GM12878 (cell line): ENCODE measurements at regions not wholly inside any gene's neighbourhood (a gene's known extent, or its start where the extent isn't known, plus 50 kb on each side); places are given as distances from the start of the nearest gene placed in this dataset.

ENCODE experiments used
- CTCF ChIP-seq, 3 experiments: IDR thresholded peaks in 2 of 3; conservative IDR thresholded peaks in 1 of 3; 2 replicates each; pipeline ENCODE4 v1.5.1; 2011; ENCODE audit warnings: low read depth in 3 of 3, low read length in 3 of 3, mild to moderate bottlenecking in 3 of 3, control low read depth in 2 of 3, moderate library complexity in 2 of 3, inconsistent platforms in 1 of 3, mixed read lengths in 1 of 3; ENCODE audit not compliant: control insufficient read depth in 2 of 3, insufficient read depth in 1 of 3; ENCODE audit errors: extremely low read depth in 1 of 3
- EZH2 ChIP-seq: IDR thresholded peaks from 2 replicates; pipeline ENCODE4 v1.6.1; 2012; ENCODE audit warnings: low read depth, mild to moderate bottlenecking, control low read depth, inconsistent platforms, low read length, borderline replicate concordance; ENCODE audit not compliant: control insufficient read depth
- NFYB ChIP-seq: IDR thresholded peaks from 2 replicates; pipeline ENCODE4 v1.6.1; 2011; ENCODE audit warnings: low read depth, mild to moderate bottlenecking, low read length, improper control_type of control experiment, moderate library complexity; ENCODE audit not compliant: insufficient read depth
- PBX3 ChIP-seq: IDR thresholded peaks from 2 replicates; pipeline ENCODE4 v1.6.1; 2011; ENCODE audit warnings: mild to moderate bottlenecking, low read depth, low read length, moderate library complexity; ENCODE audit not compliant: insufficient replicate concordance
- PKNOX1 ChIP-seq: fragments of 450-650 bp; IDR thresholded peaks from 2 replicates; pipeline ENCODE4 v1.6.1; 2016; ENCODE audit warnings: mild to moderate bottlenecking
- POLR2A ChIP-seq: IDR thresholded peaks from 2 replicates; pipeline ENCODE4 v1.6.1; 2011; ENCODE audit warnings: low read depth, mild to moderate bottlenecking, low read length
- RAD21 ChIP-seq: IDR thresholded peaks from 2 replicates; pipeline ENCODE4 v1.6.1; 2011; ENCODE audit warnings: mild to moderate bottlenecking, low read depth, low read length, moderate library complexity; ENCODE audit not compliant: insufficient read depth

GRCh38 chr9:99573886-99574285 lies 247.8 kb upstream of the NR4A3 start:
- no peak for TF ChIP-seq RAD21
- TF ChIP-seq PBX3 = no peak
- no peak for TF ChIP-seq CTCF (IDR thresholded peaks at IDR 0.05 in 2 of 3, conservative IDR thresholded peaks at IDR 0.05 in 1 of 3; ENCODE audit: control insufficient read depth in 2 of 3, extremely low read depth in 1 of 3, insufficient read depth in 1 of 3, low read depth in 3 of 3, low read length in 3 of 3)
- no peak for TF ChIP-seq EZH2
- no peak for TF ChIP-seq NFYB
- no peak for TF ChIP-seq POLR2A
- TF ChIP-seq PKNOX1 = no peak
